Lung (tissue), 11 donors: ENCODE measurements at regions not wholly inside any gene's neighbourhood (a gene's known extent, or its start where the extent isn't known, plus 50 kb on each side); places are given as distances from the start of the nearest gene placed in this dataset.

ENCODE experiments used
- ATAC-seq: fragments of 200-7000 bp; cut with Tn5 transposase; one replicate; pipeline ENCODE4 v1.9.1; 2020; ENCODE audit warnings: moderate number of reproducible peaks; ENCODE audit not compliant: insufficient read depth, low FRiP score
- DNase-seq, 3 donors: peaks; one replicate each; pipeline ENCODE4 v3.0.0-alpha.2; 2013 to 2017
- H3K27ac ChIP-seq, 2 donors: one replicate each; pipeline ENCODE4 v1.5.1; 2013; ENCODE audit warnings: mild to moderate bottlenecking in 2 of 2, moderate library complexity in 2 of 2, control low read depth in 1 of 2, inconsistent platforms in 1 of 2, low read depth in 1 of 2, low read length in 1 of 2
- H3K27me3 ChIP-seq, 3 donors: one replicate each; pipeline ENCODE4 v1.5.1; 2013; ENCODE audit warnings: low read length in 2 of 3; ENCODE audit not compliant: control insufficient read depth in 3 of 3, insufficient read depth in 3 of 3
- H3K36me3 ChIP-seq, 4 donors: one replicate each; pipeline ENCODE4 v1.5.1; 2013; ENCODE audit warnings: low read length in 4 of 4, mild to moderate bottlenecking in 1 of 4, moderate library complexity in 1 of 4; ENCODE audit not compliant: control insufficient read depth in 4 of 4, insufficient read depth in 4 of 4
- H3K4me1 ChIP-seq, 5 donors: one replicate each; pipeline ENCODE4 v1.5.1; 2013; ENCODE audit warnings: low read length in 5 of 5, mild to moderate bottlenecking in 2 of 5, moderate library complexity in 1 of 5; ENCODE audit not compliant: control insufficient read depth in 5 of 5, insufficient read depth in 5 of 5
- H3K4me3 ChIP-seq: one replicate; pipeline ENCODE4 v1.5.1; 2013; ENCODE audit warnings: mild to moderate bottlenecking, control low read depth, moderate library complexity
- H3K9ac ChIP-seq, 2 donors: one replicate each; pipeline ENCODE4 v1.5.1; 2013; ENCODE audit warnings: low read length in 2 of 2, control low read depth in 1 of 2; ENCODE audit not compliant: insufficient read depth in 1 of 2
- H3K9me3 ChIP-seq, 4 donors: one replicate each; pipeline ENCODE4 v1.5.1; 2013; ENCODE audit warnings: low read length in 3 of 4, mild to moderate bottlenecking in 1 of 4, moderate library complexity in 1 of 4; ENCODE audit not compliant: control insufficient read depth in 4 of 4, insufficient read depth in 3 of 4
- CTCF ChIP-seq: IDR thresholded peaks from 2 replicates; pipeline ENCODE4 v1.5.1; 2012; ENCODE audit warnings: mild to moderate bottlenecking; ENCODE audit errors: control extremely low read depth, extremely low read depth
- WGBS, 2 donors: extraction: QIAGEN DNeasy Blood & Tissue Kit; methylation state at CpG; one replicate each; pipeline ENCODE4 v1.1.7; 2013; 5-methylcytosine and 5-hydroxymethylcytosine counted together
- donor health status: control.
- donor health status: control.
- donor health status: Bipolar disorder and iron deficiency.
- donor health status: healthy.
- donor health status: DM: yes; HTN: yes; CAD: no.

- Histone ChIP-seq H3K9ac (no peak overlapping the region), H3K9me3 (no peaks in the 10 kb centered on the region), H3K36me3 (no peaks in the 10 kb centered on the region), H3K4me3 (no peak overlapping the region), H3K4me1 (peaks cover 0 to 9% (median 5%) of the 10 kb centered on the region in 5 donors), H3K27ac (no peak overlapping the region), H3K27me3 (no peaks in the 10 kb centered on the region)
- DNase-seq: no peak
- no peak for TF ChIP-seq CTCF
- 85 to 87% methylated on average over 9 of the region's 9 CpGs for WGBS, 2 donors
- ATAC-seq: no peak
These were observed 70.5 kb upstream of the ZNF618 start for GRCh38 chr9:113805486-113806132.

- H3K4me3 ChIP-seq: no peak overlapping the region
These were observed 68.7 kb upstream of the ZNF618 start for GRCh38 chr9:113807173-113808061.

GRCh38 chr9:113808391-113809358 is 67.4 kb upstream of the ZNF618 start:
- no peak for TF ChIP-seq CTCF
- Histone ChIP-seq H3K27me3 (no peaks in the 10 kb centered on the region), H3K4me3 (no peak overlapping the region), H3K4me1 (peaks cover 0 to 9% (median 5%) of the 10 kb centered on the region in 5 donors), H3K27ac (peak overlapping the region in 1 of 2 donors; percentile 33), H3K36me3 (no peaks in the 10 kb centered on the region), H3K9me3 (no peaks in the 10 kb centered on the region), H3K9ac (no peak overlapping the region)
- ATAC-seq (peak; percentile 54), DNase-seq (peak; percentile 27 to 92 (median 82))
- 54 to 56% methylated on average over 10 of the region's 10 CpGs for WGBS, 2 donors

More at GRCh38 chr9:113807173-113808061, 68.7 kb upstream of the ZNF618 start:
- Histone ChIP-seq H3K27me3 (no peaks in the 10 kb centered on the region), H3K9ac (no peak overlapping the region), H3K27ac (no peak overlapping the region), H3K36me3 (no peaks in the 10 kb centered on the region), H3K4me1 (peaks cover 0 to 9% (median 5%) of the 10 kb centered on the region in 5 donors), H3K9me3 (no peaks in the 10 kb centered on the region)
- peak; percentile 69 to 81 (median 75) for DNase-seq
- 17 to 23% methylated on average over 15 of the region's 15 CpGs for WGBS, 2 donors
- peak; percentile 76 for TF ChIP-seq CTCF
- ATAC-seq: peak; percentile 70
